ENCODE measurements at regions not wholly inside any gene's neighbourhood (a gene's known extent, or its start where the extent isn't known, plus 50 kb on each side); places are given as distances from the start of the nearest gene placed in this dataset.

GRCh38 chr4:188270273-188271069 lies 131.2 kb downstream of the TRIML1 start:
- DNase-seq: no peak
- no peaks in the 10 kb centered on the region for H3K36me3 ChIP-seq
- no peaks in the 10 kb centered on the region for H3K27me3 ChIP-seq
- TF ChIP-seq POLR2A (IDR thresholded peaks at IDR 0.05) (no peak), EP300 (IDR thresholded peaks at IDR 0.05) (no peak), CTCF (IDR thresholded peaks at IDR 0.05) (no peak)
- no peaks in the 10 kb centered on the region for H3K9me3 ChIP-seq
- H3K27ac ChIP-seq: no peak overlapping the region
- intact Hi-C loops (cut with DNase I): no loop called here
- H3K4me1 ChIP-seq (ENCODE audit: insufficient read depth): no peaks in the 10 kb centered on the region
- H3K4me3 ChIP-seq: no peak overlapping the region
- 92 to 94% (median 93%) methylated on average over 30 of the region's 30 CpGs for WGBS, 3 donors

GRCh38 chr4:188275686-188276085 lies 136.4 kb downstream of the TRIML1 start:
- Histone ChIP-seq H3K4me1 (ENCODE audit: insufficient read depth) (no peaks in the 10 kb centered on the region), H3K27me3 (no peaks in the 10 kb centered on the region), H3K4me3 (no peak overlapping the region), H3K27ac (no peak overlapping the region), H3K9me3 (no peaks in the 10 kb centered on the region), H3K36me3 (no peaks in the 10 kb centered on the region)
- TF ChIP-seq POLR2A (IDR thresholded peaks at IDR 0.05) (no peak), CTCF (IDR thresholded peaks at IDR 0.05) (no peak)
- 82 to 88% (median 88%) methylated on average over 3 of the region's 3 CpGs for WGBS, 3 donors
- DNase-seq: no peak
- intact Hi-C loops (cut with DNase I): no loop called here

- no peak for TF ChIP-seq POLR2A (IDR thresholded peaks at IDR 0.05)
- TF ChIP-seq EP300 (IDR thresholded peaks at IDR 0.05): no peak
- no peak for TF ChIP-seq CTCF (IDR thresholded peaks at IDR 0.05)
- Histone ChIP-seq H3K9me3 (no peaks in the 10 kb centered on the region), H3K4me1 (ENCODE audit: insufficient read depth) (no peaks in the 10 kb centered on the region), H3K36me3 (no peaks in the 10 kb centered on the region), H3K27ac (no peak overlapping the region), H3K4me3 (no peak overlapping the region), H3K27me3 (no peaks in the 10 kb centered on the region)
- no peak for DNase-seq
- WGBS, 3 donors: 93 to 97% (median 95%) methylated on average over 5 of the region's 5 CpGs
- intact Hi-C loops (cut with DNase I): no loop called here
These were observed 139.9 kb downstream of the TRIML1 start for GRCh38 chr4:188279184-188279583.

GRCh38 chr4:188282471-188283232 lies 143.4 kb downstream of the TRIML1 start:
- no peaks in the 10 kb centered on the region for H3K9me3 ChIP-seq
- no peak for DNase-seq
- no peak overlapping the region for H3K4me3 ChIP-seq
- H3K4me1 ChIP-seq (ENCODE audit: insufficient read depth): no peaks in the 10 kb centered on the region
- H3K27me3 ChIP-seq: no peaks in the 10 kb centered on the region
- no peaks in the 10 kb centered on the region for H3K36me3 ChIP-seq
- WGBS, 3 donors: 4 to 14% (median 12%) methylated on average over 55 of the region's 55 CpGs
- H3K27ac ChIP-seq: no peak overlapping the region
- no peak for TF ChIP-seq EP300 (IDR thresholded peaks at IDR 0.05)
- TF ChIP-seq CTCF (IDR thresholded peaks at IDR 0.05): no peak
- TF ChIP-seq POLR2A (IDR thresholded peaks at IDR 0.05): no peak
- intact Hi-C loops (cut with DNase I): no loop called here
